ENCODE measurements at regions not wholly inside any gene's neighbourhood (a gene's known extent, or its start where the extent isn't known, plus 50 kb on each side); places are given as distances from the start of the nearest gene placed in this dataset.

DNA sequence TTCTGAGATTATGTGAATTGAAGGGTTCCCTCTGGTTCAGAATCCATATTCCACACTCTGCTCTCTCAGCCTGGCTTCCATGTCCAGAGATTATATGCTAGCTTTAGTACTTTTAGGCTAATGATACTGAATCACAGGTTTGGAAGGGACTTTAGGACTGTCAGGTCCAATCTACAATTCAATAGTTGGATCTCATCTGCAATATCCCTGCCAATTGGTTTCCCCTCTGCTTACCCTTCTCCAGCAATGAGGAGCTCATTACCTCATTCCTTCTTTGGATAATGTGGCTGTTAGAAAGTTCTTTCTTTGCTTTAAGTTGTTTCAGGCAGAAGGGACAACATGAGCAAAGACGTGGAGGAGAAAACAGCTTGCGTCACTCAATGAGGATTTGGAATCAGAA, 245.3 kb downstream of the PLPP3 start:
- TF ChIP-seq, protein P1, sequence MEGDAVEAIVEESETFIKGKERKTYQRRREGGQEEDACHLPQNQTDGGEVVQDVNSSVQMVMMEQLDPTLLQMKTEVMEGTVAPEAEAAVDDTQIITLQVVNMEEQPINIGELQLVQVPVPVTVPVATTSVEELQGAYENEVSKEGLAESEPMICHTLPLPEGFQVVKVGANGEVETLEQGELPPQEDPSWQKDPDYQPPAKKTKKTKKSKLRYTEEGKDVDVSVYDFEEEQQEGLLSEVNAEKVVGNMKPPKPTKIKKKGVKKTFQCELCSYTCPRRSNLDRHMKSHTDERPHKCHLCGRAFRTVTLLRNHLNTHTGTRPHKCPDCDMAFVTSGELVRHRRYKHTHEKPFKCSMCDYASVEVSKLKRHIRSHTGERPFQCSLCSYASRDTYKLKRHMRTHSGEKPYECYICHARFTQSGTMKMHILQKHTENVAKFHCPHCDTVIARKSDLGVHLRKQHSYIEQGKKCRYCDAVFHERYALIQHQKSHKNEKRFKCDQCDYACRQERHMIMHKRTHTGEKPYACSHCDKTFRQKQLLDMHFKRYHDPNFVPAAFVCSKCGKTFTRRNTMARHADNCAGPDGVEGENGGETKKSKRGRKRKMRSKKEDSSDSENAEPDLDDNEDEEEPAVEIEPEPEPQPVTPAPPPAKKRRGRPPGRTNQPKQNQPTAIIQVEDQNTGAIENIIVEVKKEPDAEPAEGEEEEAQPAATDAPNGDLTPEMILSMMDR (IDR thresholded peaks at IDR 0.05), result no peak
- TF ChIP-seq POLR2A (IDR thresholded peaks at IDR 0.05) (no peak), POLR2AphosphoS5 (IDR thresholded peaks at IDR 0.05) (no peak)

Measured in prostate gland (tissue), 2 donors.